ENCODE measurements at regions not wholly inside any gene's neighbourhood (a gene's known extent, or its start where the extent isn't known, plus 50 kb on each side); places are given as distances from the start of the nearest gene placed in this dataset.

- DNase-seq (ENCODE audit: low read depth in 2 of 2), result no peak
Observed at GRCh38 chr18:24627644-24628315, 167.3 kb downstream of the HRH4 start.

GRCh38 chr18:24628326-24628725 lies 167.9 kb downstream of the HRH4 start:
- no peak for DNase-seq (ENCODE audit: low read depth in 2 of 2)

GRCh38 chr18:24629921-24630320 lies 169.5 kb downstream of the HRH4 start:
- DNase-seq (ENCODE audit: low read depth in 2 of 2), result no peak

DNA sequence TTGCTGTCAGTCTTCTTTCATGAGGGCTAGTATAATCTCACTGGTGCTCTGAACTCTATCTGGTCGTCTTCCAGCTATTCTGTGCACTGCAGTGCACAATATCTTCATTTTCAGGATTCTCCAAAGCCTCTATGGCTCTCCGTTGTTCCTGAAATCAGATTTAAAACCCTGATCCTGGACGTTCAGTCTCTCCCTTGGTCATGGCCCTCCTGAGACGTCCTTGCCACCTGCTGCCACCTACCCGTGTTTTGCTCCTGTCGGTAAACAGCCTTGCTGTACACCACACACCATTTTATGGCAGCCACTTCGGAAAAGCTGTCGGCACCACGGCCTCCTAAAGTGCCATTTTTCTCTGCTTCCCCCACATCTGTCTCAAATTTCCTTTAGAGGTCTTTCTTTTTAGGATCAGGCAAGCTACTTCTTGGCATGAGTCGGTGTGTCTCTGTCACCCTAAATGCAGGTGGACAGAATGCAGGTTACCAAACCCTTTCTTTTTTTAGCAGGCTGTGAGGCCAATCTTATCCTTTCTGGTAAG lies 170.0 kb downstream of the HRH4 start:
- DNase-seq (ENCODE audit: low read depth in 2 of 2), result no peak

- DNase-seq (ENCODE audit: low read depth in 2 of 2), result no peak
Observed at GRCh38 chr18:24631243-24632025, 171.0 kb downstream of the HRH4 start.

- no peak for DNase-seq (ENCODE audit: low read depth in 2 of 2)
Observed at GRCh38 chr18:24632158-24632988, 171.9 kb downstream of the HRH4 start.

- no peak for DNase-seq (ENCODE audit: low read depth in 2 of 2)
Observed at GRCh38 chr18:24633121-24633520, 172.7 kb downstream of the HRH4 start.

- no peak for DNase-seq (ENCODE audit: low read depth in 2 of 2)
Observed at GRCh38 chr18:24649571-24649970, 189.1 kb downstream of the HRH4 start.

DNA sequence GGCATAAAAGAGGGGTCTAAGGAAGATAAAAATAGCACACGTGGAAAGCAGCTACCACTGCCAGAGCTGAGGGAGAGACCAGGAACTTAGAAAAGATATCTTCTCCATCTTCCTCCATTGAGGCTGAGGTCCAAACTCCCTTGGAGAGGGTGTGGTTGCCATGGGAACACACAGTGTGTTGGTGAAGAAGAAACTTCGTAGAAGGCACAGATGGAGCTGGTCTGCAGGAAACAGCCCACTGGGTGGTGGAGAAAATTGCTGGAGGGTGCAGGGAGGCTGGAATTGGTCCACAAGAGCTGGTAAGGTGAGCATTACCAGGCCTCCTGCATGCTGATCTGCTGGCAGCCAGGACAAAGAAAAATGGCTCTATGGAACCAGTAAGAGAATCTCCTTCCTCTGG lies 191.0 kb downstream of the HRH4 start:
- no peak for DNase-seq (ENCODE audit: low read depth in 2 of 2)

DNA sequence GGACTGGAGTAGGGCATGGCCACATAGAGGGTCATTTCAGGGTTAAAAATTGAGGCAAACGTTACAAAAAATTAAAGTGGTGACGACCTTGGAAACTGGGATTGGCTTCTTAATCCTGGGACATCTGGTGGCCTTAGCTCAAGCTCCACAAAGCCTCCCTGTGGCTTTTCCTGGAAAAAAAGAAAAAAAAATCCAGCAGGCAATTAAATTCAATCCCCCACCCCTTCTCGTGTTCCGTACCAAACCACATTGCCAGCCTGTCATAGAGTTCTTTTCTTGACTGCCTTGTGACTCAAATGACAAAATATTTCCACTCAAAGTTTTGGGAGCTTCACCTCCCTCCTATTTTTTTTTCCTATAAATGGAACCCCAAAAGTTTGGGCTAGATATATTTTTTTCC lies 195.6 kb downstream of the HRH4 start:
- no peak for DNase-seq (ENCODE audit: low read depth in 2 of 2)

- DNase-seq (ENCODE audit: low read depth in 2 of 2), result no peak
Observed at GRCh38 chr18:24656551-24657443, 196.4 kb downstream of the HRH4 start.

GRCh38 chr18:24657444-24657842 lies 197.0 kb downstream of the HRH4 start:
- no peak for DNase-seq (ENCODE audit: low read depth in 2 of 2)

GRCh38 chr18:24658302-24658701 lies 197.9 kb downstream of the HRH4 start:
- no peak for DNase-seq (ENCODE audit: low read depth in 2 of 2)

GRCh38 chr18:24659827-24660720 lies 199.6 kb downstream of the HRH4 start:
- peak in 1 of 2 donors; percentile 2 for DNase-seq (ENCODE audit: low read depth in 2 of 2)

DNA sequence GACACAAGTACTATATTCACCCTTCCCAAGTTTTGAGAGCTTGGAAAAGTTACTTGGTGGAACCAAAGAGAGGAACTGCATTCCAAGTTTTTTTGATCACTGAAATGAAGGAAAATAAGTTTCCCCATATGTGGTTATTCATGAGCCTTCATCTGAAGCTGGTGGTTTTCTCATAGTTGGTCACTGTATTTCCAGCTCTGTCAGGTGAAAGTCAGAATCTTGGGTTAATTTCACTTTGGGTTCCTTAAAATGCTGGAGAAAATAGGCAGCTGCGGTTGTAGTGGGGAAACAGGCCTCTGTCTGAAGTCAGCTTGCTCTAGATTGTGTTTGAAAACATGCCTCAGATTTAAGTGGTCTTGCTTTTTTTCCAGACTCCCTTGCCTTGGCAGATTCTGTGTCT lies 200.5 kb downstream of the HRH4 start:
- no peak for DNase-seq (ENCODE audit: low read depth in 2 of 2)

DNA sequence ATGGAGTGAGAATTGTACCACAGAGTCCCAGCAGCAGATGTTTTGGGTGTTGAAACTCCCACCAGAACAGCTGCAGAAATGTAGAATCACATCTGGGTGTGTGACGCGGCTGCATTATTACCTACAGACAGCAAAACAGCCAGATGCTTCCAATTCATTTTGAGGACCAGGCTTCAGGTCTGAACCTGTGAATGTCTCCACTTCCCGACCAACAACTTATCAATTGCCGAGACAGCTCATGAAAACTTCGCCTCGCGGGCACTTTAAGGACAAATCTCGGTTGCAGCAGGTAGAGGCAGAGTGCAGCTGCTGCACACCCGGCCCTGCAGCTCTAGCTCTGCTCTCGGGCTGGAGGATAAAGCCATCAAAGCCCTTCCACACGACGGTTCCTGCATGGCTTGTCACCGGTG lies 202.0 kb downstream of the HRH4 start:
- no peak for DNase-seq (ENCODE audit: low read depth in 2 of 2)

DNA sequence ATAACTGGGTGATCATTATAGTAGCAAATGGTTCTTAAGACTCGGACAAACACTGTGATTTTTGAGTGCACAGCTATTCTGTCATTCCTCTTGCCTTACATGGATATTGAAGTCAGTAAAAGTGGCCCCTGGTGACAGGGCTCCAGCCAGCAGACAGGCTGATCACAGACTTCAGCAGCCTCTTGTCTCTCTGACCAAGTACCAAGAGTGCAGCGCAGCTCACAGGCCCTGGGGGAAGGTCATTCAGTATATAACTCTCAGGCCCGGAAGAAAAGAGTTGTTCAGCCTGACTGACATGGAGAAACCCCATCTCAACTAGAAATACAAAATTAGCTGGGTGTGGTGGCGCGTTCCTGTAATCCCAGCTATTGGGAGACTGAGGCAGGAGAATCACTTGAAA lies 202.6 kb downstream of the HRH4 start:
- no peak for DNase-seq (ENCODE audit: low read depth in 2 of 2)

DNA sequence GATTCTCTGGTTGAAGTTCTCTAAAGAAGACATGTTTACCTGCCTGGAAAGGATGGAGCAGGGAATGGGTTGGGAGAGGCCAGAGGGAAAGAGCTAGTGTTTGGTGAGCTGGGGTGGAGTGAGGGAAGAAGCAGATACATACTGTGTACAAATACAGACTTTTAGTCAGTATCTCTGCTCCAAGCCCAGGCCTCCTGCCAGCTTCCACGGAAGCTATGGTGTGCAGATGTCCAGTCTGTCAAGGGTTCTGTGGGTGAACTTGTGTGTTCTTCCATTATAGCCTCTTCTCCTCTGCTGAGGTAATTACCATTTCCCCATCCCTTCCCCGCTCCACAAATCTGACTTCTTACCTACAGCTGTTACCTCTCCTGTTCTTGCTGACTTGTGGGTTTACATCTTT lies 208.6 kb downstream of the HRH4 start:
- no peak for DNase-seq (ENCODE audit: low read depth in 2 of 2)

DNA sequence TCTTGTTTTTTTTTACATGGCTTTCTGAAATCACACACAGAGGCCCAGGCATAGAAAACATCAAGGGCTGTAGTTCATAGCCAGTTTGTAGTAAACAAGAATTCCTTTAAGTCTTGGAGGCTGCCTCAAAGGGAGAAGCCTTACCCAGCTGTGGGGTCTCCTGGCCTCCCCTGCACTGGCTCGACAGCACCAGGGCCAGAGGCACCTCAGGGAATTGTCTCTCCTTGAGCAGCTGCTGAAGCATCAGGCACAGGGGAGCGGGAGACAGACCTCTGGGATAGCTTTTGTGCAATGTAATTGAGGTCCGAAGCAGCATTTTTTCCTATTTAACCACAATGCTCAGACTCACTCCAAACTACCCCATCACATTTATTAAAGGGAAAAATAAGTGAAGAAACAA lies 209.1 kb downstream of the HRH4 start:
- no peak for DNase-seq (ENCODE audit: low read depth in 2 of 2)

Measured in stimulated activated CD4-positive, alpha-beta T cell treated with anti-CD3 and anti-CD28 coated beads, Interleukin-4, amount 100 ng/mL, for 48 hours (primary cell).